HG03521 (cell line): ENCODE measurements at regions not wholly inside any gene's neighbourhood (a gene's known extent, or its start where the extent isn't known, plus 50 kb on each side); places are given as distances from the start of the nearest gene placed in this dataset.

ENCODE experiments used
- ATAC-seq: cut with Tn5 transposase; IDR thresholded peaks from one replicate; pipeline ENCODE4 v1.9.1; 2021; ENCODE audit warnings: mild to moderate bottlenecking, moderate library complexity; ENCODE audit not compliant: unreplicated experiment

DNA sequence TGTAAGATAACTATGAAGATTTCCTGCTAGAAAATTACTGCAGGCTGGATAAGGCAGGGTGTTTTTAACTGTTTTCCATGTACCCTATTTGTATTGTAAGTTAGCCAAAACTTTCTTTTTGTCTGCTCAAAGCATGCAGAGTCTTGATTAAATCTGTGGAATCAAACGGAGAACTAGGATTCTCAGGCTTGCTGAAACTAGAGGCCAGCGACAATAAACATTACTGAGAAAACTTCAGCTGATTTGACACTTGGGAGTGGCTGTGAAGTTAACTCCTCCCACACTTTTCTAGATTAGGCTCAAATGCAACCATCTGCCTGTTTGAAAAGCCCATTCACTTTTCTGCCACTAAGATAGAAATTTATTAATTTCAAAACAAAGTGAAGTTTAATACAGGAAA is 153.2 kb upstream of the FRMD4B start:
- ATAC-seq, result no peak

GRCh38 chr3:69538281-69538680 is 152.4 kb upstream of the FRMD4B start:
- ATAC-seq, result no peak

- ATAC-seq, result no peak
Observed at GRCh38 chr3:69536306-69537020, 150.6 kb upstream of the FRMD4B start.

DNA sequence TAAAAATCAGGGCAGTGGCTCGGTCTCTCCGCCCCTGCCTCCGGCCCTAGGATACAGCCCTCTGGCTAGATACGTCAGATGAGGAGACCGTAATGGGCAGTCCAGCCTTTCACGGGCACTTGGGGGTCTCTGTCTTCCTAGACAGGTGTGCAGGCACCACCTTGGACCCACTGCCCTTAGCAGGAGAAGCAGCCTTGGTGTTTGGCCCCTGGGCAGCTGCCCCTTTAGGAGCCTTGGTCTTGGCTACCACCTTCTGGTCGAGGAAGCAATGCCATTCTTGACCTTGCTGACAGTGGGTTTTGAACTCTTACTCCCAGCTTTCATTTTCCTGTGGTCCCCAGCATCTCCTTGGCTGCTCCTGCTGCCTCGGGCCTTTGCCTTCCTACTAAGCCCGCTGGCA is 149.7 kb upstream of the FRMD4B start:
- no peak for ATAC-seq

GRCh38 chr3:69532547-69533224 is 146.8 kb upstream of the FRMD4B start:
- ATAC-seq, result no peak

DNA sequence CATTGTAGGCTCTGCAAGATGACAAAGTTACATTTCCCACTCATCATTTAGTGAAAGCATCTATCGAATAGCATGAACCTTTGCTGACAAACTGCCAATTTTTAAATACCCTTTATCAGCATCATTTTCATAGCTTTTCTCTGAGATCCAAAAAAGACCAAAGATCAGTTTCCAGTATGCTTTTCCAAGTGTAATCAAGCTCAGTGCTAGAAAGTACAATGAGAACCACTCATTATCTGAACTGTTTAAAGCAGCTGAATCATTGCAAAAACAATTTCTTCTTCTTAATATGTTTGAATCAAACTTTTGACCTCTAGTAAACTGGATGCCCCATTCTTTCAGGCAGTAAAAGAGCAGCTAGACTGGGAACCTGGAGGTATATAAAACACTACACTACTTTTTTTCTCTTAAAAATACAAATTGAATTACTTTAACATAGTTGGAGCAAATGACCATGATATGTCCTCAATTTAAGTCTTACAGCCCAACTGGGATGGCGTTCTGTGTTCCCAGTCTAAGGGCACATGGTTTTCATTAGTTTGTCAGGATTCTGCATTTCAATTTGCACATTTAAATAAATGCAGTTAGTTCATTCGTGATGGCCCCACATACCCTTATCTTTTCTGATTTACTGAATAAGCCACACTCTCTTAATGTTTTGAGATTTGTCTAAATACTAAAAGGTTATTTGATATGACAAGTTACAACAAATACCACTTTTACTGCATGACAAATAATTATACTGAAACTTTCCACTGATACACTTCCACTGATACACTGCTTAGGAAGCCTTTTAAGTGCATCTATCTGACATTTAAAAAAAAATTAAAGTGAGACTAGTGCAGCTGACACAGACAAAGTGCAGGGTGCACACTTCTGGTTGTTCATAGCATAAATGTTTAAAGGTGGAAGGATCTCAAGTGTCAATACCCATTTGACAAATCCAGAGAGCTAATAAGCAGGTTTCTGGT is 146.0 kb upstream of the FRMD4B start:
- ATAC-seq, result no peak

DNA sequence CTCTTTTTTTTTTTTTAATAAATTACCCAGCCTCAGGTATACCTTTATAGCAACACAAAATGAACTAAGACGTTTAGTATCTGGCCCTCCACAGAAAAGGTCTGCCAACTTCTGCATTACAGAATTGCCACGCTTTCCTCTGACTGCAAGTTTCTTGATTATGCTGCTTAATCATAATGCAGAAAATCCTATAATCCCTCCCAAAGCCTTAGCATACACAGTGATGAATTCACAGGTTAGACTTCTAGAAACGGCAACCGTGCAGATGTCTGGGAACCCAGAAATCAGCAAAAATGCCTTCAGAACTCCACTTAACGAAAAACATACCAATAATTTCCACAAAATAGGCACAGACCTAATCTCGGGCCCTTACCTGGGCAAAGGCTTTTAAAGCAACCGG is 144.7 kb upstream of the FRMD4B start:
- no peak for ATAC-seq

DNA sequence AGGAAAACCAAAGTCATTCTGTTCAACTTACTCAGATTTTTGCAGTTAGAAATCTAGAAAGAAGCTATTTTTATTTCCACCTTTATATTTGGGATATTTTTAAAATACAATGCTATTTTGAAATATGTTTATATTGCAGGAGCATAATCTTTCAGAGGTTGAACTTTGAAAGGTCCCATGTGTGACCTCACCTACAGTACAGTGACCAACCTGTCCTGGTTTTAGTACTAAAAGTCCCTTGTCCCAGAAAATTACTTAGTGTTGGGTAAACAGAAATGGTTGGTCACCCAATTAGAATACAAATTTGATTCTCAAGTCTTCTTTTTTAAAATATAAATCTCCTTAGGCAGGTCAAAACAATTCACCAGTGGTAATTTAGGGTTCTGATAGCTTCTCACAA is 141.6 kb upstream of the FRMD4B start:
- ATAC-seq, result no peak

DNA sequence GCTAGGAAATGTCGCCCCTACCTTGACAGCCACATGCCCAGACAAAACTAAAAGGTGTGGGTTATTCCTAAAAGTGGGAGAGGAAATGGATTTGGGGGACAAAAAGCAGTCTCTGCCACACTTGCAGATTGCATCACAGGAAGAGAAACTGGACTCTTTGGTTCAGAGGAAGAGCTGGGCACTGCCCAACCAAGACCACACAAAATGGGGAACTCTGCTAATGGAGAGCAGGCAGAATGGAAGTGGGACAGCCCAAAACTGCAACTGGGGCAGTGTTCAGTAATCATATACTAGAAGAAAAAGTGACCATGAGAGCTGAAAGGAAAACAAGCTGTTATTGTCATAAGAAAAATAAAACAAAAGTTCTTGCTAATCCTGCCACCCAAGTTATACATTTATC is 138.9 kb upstream of the FRMD4B start:
- ATAC-seq, result no peak

GRCh38 chr3:69521286-69521685 is 135.4 kb upstream of the FRMD4B start:
- no peak for ATAC-seq

- ATAC-seq, result no peak
Observed at GRCh38 chr3:69511361-69511760, 125.5 kb upstream of the FRMD4B start.

GRCh38 chr3:69510481-69511030 is 124.7 kb upstream of the FRMD4B start:
- ATAC-seq, result no peak

DNA sequence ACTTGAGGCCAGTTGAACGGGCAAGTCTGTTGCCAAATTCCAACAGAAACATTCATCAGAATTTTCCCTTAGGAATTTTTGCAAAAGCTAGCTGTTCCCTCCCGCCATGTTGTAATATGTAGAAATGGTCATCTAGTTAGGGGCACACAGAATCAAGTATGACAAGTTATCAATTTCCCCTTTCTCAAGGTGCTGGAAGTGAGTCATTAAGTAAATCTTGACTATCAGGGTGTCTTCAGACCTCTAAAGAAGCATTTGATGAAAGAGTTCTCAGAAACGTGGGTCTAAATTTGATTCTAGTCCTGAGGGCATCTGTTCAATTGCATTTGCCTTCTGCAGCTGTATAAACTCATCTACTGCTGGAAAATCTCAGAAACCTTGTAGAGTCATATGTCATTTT is 123.4 kb upstream of the FRMD4B start:
- ATAC-seq, result no peak

- ATAC-seq, result no peak
Observed at GRCh38 chr3:69505770-69506407, 120.0 kb upstream of the FRMD4B start.

- no peak for ATAC-seq
Observed at GRCh38 chr3:69504232-69504631, 118.3 kb upstream of the FRMD4B start.

DNA sequence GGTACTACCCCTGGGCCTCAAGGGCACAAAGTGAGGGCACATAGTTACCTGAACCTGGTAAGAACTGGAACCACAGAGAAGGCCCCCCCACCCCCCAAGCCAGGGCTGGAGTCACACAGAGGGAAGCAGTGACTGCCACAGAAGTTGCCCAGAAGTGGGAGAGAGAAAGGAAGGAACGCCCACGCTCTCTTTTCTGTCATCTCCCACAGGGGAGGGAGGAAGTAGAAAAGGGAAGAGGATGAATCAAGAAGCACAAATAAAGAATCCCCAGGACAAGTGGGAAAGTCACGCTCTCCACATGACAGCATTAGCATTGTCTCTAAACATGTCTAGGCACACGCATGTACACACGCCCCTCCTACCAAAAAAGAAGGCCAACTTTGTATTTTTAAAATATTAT is 114.7 kb upstream of the FRMD4B start:
- no peak for ATAC-seq

DNA sequence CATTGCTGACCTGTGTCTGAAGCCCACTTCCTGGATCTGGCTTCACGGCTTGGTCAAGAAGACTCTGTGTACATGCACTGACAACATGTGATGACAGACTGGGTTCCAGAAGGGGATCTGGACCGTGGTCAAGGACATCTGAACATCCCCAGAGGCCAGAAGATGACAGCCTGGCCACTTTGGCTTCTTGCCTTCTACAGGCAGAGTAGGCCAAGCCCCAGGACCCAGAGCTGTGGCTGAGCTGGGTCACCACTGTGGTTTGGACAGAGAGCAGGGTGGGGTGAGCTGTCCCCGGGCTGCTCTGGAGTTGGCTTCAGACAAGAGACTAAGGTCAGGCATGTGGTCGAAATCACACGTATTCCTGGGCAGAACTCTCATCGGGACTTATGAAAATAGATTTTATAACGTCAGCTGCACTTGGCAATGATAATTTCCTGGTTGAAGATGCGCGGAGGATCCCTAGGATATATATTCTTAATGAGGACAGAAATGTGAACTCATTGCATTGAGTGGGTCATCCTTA is 114.1 kb upstream of the FRMD4B start:
- no peak for ATAC-seq

DNA sequence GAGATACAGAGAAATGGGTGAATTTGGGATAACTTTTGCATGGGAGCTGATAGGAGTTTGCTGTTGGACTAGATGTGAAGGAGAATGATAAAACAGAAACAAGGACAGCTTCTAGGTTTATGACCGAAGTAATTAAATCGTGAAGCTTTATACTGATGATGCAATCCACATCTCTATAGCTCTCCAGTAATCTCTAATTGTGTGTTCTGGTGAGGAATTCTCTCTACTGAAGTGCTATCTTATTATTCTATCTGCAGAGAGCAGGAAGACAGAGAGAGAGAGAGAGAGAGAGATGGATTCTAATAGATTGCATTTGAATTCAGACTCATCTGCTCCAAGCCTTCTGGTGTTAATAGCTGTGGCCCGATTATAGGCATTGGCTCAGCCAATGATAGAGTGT is 113.5 kb upstream of the FRMD4B start:
- no peak for ATAC-seq

- ATAC-seq, result no peak
Observed at GRCh38 chr3:69496856-69497255, 111.0 kb upstream of the FRMD4B start.

- ATAC-seq, result no peak
Observed at GRCh38 chr3:69494185-69494584, 108.3 kb upstream of the FRMD4B start.

GRCh38 chr3:69493157-69493556 is 107.3 kb upstream of the FRMD4B start:
- ATAC-seq, result no peak
